NCI-H510A (cell line): ENCODE measurements at regions not wholly inside any gene's neighbourhood (a gene's known extent, or its start where the extent isn't known, plus 50 kb on each side); places are given as distances from the start of the nearest gene placed in this dataset.

Experiments
- DNase-seq: peaks from one replicate; lab custom pipeline; 2025; lab: John Stamatoyannopoulos, UW

GRCh38 chr13:91172160-91172559 is 175.3 kb upstream of the MIR17HG start:
- DNase-seq = no peak

GRCh38 chr13:91174886-91175501 is 172.5 kb upstream of the MIR17HG start:
- DNase-seq = no peak

GRCh38 chr13:91178099-91178498 is 169.4 kb upstream of the MIR17HG start:
- DNase-seq = no peak

GRCh38 chr13:91181892-91182291 is 165.6 kb upstream of the MIR17HG start:
- no peak for DNase-seq

- no peak for DNase-seq
Observed at GRCh38 chr13:91184244-91184926, 163.1 kb upstream of the MIR17HG start.

DNA sequence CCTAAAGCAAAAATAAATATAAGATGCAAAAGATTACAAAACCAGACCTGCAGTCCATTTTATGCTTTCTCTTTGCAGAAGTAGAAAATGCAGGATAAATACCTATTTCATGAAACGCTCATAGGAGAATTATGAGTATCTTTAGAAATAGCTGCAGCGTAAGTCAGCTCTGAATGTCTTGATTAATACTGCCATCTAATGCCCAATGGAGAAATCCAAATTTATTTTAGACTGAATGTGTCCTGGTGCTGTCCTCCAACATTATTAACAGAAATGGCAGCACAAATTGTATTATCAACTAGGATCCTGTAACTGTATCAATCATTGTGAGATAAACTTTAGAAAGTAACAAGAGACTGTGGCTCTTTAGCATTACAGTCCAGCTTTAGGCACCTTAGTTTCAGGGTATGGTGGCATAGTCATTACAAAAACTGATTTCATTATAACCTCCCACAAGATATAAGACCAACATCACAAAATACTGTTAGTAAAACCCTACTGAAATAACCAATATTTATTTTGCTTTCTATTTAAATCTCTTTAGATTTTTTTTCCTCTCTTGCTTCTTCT is 162.1 kb upstream of the MIR17HG start:
- no peak for DNase-seq

- DNase-seq = no peak
Observed at GRCh38 chr13:91187522-91187921, 160.0 kb upstream of the MIR17HG start.

GRCh38 chr13:91189506-91189905 is 158.0 kb upstream of the MIR17HG start:
- no peak for DNase-seq

DNA sequence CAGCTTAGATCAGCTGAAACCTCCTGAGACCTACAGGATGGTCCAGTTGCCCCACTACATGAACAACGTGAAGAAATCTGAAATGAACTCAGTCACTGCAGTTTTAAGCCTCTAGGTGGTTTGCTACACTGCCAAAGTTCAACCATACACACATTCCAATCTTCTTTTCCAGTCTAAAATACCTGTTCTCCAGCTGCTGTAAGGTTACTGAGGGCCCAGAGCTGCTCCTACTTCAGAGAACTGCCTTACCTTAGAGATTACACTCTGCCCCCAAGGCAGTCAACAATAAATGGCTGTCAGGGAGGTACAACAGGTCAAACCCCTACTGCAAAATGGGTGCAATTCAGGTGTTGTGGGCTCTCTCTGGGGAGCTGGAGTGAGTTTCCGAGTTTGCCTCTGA is 154.1 kb upstream of the MIR17HG start:
- no peak for DNase-seq

- DNase-seq = no peak
Observed at GRCh38 chr13:91195789-91196188, 151.7 kb upstream of the MIR17HG start.

- DNase-seq = no peak
Observed at GRCh38 chr13:91196958-91197357, 150.5 kb upstream of the MIR17HG start.

- DNase-seq = no peak
Observed at GRCh38 chr13:91199866-91200265, 147.6 kb upstream of the MIR17HG start.

DNA sequence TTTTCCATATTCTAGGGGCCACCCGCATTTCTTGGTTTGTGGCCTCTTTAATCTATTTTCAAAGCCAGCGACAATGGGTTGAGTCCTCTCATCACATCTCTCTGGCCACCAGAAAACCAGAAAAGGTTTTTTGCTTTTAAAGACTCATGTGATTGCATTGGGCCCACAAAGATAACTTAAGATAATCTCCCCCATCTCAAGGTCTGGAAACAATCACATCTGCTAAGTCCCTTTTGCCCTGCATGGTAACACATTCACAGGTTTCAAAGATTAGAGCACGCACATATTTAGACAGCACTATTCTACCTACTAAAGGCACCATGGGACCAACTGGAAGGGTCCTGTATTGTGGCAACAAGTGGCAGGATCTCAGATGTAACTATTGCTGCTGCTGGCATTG is 147.0 kb upstream of the MIR17HG start:
- DNase-seq = no peak

DNA sequence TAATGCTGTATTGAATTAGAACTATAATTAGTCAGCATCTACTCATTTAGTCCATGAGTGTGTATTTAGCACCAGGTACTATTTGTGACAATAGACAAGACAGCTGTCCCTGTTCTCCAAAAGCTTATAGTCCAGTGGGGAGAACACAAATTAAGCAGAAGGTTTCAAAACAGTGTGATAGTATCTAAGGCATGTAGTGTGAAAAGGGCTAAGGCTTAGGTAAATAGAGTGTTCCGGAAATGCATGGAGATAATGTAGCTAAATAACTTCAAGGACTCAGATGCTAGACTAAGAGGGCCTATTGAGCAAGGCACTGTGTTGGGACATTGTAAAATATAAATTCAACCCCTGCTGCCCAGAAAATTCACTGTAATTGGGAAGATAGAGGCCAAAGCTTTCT is 144.1 kb upstream of the MIR17HG start:
- no peak for DNase-seq

GRCh38 chr13:91207261-91207660 is 140.2 kb upstream of the MIR17HG start:
- DNase-seq = no peak

GRCh38 chr13:91211510-91211909 is 136.0 kb upstream of the MIR17HG start:
- DNase-seq = no peak

- DNase-seq = no peak
Observed at GRCh38 chr13:91212231-91212630, 135.3 kb upstream of the MIR17HG start.

- no peak for DNase-seq
Observed at GRCh38 chr13:91214031-91214430, 133.5 kb upstream of the MIR17HG start.

- DNase-seq = no peak
Observed at GRCh38 chr13:91216928-91217700, 130.4 kb upstream of the MIR17HG start.

DNA sequence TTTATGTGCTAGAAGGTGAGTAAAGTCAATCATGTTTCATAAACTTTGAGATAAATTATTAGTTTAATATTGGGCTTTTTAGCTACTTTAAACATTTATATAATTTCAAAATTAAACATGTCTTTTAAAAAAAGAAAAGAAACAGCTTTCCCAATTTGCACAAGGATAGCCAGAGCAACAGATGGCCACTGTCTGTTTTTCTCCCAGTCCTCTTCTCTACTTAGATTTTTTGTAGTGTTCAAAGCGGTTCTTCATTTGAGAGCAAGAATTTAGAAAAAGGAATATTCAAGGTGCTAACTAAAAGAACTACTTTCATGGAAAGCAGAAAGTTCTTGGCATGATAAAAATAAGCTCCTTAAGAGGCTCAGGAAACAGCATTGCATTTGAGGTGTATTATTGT is 128.3 kb upstream of the MIR17HG start:
- no peak for DNase-seq

DNA sequence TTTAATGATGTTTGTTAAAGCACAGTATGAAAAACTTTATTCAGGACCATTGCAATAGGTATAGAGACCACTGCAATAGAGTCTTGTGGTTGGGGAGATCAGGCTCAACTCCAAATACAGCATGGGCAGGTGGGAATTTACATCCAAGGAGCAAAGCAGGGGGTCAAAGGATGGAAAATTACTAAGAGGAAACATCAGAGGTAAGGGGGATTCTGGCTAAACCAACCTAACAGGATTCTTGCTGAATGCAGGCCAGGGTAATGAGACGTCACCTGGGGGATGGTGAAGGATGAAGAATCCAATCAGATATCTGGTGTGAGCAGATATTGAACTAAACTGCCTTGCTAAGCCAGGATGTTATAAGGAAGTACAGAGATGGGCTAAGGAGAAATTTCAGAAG is 126.6 kb upstream of the MIR17HG start:
- DNase-seq = no peak

DNA sequence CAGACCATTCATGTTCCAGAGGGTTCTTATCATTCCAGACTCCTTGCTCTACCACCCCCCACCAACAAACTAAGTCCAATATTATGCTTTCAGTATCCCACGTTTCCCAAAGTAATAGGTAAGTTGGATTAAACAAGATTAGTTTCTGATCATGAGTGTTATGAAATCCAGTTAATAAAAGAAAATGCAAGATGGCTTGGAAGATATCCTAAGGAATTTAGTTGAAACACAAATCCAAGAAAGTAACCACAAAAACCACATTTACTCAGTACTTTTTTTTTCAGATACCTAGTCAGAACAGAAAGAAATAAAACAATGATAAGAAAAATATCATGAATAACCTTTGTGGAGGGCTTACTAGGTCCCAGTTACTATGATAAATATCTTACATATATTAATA is 119.4 kb upstream of the MIR17HG start:
- no peak for DNase-seq

DNA sequence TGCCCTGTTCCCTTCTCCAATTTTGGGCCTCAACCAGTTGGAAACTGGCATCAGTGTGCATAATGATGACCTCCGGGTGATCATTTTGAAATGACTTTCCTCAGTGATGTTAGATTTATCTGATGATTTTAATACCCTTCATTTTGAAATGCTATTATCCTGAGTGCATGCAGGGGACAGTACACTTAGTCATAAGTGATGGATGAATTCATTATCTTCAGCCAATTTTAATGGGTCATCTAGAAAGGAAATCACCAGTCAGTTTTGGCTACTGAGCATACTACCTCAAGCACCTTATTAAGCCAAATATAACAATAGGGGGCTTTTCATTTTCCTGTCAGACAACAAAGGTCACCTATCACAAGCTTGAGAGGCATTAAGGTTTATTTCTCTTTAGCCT is 118.5 kb upstream of the MIR17HG start:
- DNase-seq = no peak
